Glomerular visceral epithelial cell (primary cell): ENCODE measurements at regions not wholly inside any gene's neighbourhood (a gene's known extent, or its start where the extent isn't known, plus 50 kb on each side); places are given as distances from the start of the nearest gene placed in this dataset.

ENCODE experiments used
- DNase-seq: peaks from one replicate; pipeline ENCODE4 v3.0.0-alpha.2; 2016; ENCODE audit errors: extremely low spot score

- no peak for DNase-seq
Observed at GRCh38 chr7:125046767-125047166, 117.1 kb upstream of the POT1 start.

DNA sequence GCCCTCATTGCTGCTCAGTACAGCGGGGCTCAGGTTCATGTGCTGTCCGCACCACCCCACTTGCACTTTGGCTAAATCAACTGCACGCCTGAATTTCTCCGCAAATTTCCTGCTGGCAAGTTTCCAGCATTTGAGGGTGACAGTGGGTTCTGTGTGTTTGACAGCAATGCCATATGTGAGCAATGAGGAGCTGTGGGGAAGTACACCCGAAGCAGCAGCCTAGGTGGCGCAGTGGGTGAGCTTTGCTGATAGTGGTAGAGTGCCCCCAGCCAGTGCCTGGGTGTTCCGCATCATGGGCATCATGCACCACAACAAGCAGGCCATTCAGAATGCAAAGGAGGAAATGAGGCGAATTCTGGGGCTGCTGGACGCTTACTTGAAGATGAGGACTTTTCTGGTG is 103.9 kb upstream of the POT1 start:
- no peak for DNase-seq

- DNase-seq = no peak
Observed at GRCh38 chr7:125032943-125033342, 103.3 kb upstream of the POT1 start.

GRCh38 chr7:125030756-125031387 is 101.2 kb upstream of the POT1 start:
- DNase-seq = no peak

DNA sequence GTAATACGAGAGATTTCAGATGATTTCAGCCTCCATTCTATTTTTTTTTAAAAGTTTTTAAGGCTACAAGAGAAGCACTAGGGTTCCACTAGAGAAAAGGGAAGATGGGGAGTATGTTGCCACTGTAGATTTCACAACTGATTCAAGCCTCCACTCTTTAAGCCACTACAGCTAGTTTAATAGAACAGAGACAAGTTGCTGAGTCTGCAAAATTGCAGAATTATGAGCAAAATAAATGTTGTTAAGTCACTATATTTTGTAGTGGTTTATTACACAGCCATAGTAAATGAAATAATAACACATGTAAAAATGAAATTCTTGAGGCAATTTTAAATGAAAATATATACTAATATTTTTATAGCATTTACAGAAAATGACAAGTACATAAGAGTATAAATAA is 96.0 kb upstream of the POT1 start:
- DNase-seq = no peak

GRCh38 chr7:125020801-125021200 is 91.2 kb upstream of the POT1 start:
- DNase-seq = no peak

- DNase-seq = no peak
Observed at GRCh38 chr7:125010540-125010939, 80.9 kb upstream of the POT1 start.

DNA sequence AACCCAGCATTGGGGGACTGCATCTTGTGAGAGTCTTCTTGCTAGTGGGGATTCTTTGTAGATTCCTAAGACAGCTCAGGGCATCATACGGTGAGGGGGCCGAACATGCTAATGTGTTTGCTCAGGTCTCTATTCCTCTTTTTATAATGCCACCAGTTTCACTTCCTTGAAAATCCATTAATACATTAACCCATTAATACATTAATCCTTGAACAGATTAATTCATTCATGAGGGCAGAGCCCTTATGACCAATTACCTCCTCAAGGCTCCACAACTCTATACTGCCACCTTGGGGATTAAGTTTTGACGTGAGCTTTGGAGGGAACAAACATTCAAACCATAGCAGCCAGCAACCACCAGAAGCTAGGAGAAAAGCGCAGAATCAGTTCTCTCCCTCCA is 67.2 kb upstream of the POT1 start:
- DNase-seq = peak; percentile 5

GRCh38 chr7:124992851-124993562 is 63.4 kb upstream of the POT1 start:
- peak; percentile 68 for DNase-seq

DNA sequence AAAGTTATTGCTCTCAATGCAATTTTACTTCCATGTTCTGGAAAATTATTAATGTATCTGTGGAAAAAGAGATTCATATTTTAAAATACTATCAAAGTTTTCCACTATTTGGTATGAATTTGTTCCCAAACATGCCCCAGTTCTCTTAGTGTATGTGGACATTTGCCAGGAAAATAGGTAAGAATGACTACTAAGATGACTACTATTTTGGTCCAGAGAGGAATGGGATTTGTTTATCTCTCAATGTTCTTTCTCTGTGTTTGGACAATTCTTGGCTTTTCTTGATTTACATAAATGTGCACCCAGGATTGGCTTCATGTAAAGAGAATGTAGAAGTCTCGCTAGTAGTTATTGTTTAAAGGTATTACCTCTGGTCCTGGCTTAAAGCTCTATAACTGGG is 60.3 kb upstream of the POT1 start:
- DNase-seq = no peak
